ENCODE measurements at regions not wholly inside any gene's neighbourhood (a gene's known extent, or its start where the extent isn't known, plus 50 kb on each side); places are given as distances from the start of the nearest gene placed in this dataset.

DNA sequence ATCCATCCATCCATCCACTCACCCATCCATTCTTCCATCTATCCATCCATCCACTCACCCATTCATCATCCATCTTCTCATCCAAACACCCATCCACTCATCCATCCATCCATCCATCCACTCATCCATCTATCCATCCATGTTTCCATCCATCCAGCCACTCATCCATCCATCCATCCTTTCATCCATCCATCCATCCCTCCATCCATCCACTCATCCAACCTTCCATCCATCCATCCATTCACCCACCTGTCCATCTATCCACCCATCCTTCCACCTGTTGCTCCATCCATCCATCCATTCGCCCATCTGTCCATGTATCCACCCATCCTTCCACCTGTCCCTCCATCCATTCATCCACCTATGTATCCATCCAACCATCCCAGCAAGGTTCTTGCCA, 378.4 kb upstream of the PFKP start:
- DNase-seq = no peak

DNA sequence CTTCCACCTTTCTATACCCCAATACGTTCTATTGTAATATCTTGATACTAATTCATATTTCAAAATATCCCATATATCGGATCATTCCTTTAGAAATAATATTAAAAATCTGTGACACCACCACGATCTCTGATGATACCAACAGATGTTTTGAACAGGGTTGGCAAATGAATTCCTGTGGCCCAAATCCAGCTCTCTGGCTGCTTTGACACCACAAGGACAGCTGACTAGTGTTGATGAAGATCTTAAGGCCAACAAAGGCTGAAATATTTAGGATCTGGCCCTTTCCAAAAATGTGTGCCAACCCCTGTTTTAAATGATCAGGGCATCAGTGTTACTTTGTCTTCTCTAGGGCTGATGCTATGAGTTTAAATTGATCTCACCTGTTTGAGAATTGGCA, 380.7 kb upstream of the PFKP start:
- no peak for DNase-seq

DNA sequence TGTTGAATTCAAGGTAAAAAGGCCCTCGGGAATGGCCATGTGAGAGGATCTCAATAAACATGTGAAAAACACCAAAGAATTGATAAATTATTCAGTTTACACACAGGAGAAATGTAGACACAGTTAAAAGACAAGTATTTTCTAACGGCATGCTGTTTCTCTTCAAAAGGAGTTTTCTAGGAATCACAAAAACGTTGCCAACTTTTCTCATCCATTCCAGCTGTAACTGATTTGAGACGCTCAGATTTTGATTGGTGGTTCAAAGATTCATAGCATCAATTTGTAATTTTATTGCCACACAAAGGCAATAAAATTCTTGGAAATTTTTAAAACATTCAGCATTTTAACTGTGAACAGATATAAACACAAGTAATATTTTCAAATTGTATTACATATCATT, 384.9 kb upstream of the PFKP start:
- no peak for DNase-seq

DNA sequence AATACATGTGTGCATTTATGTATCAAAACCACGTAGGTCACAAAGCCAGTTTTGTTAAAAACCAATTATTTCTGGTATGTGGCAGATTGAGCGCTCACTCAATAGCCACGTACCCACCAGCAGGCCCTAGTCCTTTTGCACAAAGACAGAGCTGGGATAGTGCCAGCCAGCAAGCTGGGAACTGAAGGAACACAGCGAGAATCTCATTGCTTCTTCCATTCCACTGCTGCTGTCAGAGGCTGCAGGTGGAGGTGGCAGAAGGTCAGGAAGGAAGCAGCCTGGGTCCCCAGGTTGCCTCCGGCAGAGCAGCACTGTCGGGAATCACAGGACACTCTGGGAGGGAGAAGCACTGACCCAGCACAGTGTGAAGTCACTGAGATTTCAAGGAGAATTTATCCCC, 385.5 kb upstream of the PFKP start:
- DNase-seq = no peak

DNA sequence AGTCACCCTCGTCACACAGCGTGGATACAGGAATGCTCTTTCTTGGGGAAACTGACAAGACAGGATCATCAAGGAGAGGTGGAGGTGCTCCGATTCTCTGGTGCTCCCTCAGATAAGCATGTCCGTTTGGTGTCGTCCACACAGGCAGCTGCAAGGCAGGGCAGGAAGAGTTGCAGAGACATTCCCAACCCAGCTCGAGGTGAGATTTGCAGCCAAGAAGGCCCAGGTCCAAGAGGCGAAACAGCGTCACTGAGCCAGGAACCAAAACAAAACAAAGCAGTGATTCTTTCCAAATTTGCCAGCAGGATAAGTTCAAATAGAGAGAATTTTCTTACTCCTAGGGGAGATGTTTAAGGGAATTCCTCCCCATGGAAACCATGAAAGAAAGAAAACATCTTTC, 386.5 kb upstream of the PFKP start:
- no peak for DNase-seq

DNA sequence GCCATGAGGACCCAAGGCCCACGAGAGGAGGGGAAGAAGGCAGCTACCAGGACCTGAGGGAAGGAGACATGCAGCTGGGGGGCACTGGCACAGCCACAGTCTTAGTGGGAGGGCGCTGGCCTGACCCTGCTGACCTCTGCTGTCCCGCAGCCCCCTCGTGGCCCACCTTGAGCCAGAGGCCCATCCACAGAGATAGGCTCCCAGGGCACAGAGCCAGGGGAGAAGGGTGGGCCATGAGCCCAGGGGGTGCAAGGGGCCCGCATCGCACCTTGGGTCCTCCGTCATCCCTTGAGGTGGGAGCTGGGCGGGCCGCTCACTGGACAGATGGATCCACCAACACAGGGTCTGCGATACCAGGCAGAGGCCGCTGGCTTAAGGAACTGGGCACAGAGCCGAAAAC, 387.7 kb upstream of the PFKP start:
- DNase-seq = no peak

DNA sequence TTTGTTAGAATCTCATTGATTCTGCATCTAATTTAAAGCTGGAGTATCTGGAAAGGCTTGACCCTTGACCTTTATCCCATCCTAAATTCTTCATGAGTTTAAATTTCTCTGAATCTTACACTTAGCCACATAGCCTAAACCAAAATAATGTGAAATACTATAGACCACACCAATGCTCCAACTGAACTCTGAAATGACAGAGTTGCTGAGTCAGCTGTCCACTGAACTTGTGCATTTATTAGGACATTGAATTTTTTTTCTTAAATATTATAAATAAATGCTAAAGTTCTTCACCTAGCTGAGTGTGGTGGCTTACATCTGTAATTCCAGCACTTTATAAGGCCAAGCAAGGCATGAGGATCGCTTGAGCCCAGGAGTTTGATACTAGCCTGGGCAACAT, 390.9 kb upstream of the PFKP start:
- DNase-seq = no peak

DNA sequence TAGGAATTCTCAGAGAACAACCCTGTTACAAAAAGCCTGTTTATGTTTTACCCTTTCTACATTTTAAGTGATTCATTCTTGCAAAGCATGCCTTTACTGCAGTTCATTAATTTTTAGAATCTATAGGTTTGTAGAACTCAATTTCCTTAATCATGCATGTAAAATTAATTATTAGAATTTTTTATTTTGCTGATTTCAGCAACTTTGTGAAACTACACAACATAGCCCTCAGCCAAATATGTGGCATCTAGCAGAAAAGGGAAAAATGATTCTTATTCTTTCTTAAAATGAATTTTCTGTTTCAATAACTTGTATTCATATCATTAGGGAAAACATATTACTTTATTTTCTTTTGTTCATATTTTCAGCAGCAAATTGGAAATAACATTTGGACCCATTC, 392.9 kb upstream of the PFKP start:
- no peak for DNase-seq

DNA sequence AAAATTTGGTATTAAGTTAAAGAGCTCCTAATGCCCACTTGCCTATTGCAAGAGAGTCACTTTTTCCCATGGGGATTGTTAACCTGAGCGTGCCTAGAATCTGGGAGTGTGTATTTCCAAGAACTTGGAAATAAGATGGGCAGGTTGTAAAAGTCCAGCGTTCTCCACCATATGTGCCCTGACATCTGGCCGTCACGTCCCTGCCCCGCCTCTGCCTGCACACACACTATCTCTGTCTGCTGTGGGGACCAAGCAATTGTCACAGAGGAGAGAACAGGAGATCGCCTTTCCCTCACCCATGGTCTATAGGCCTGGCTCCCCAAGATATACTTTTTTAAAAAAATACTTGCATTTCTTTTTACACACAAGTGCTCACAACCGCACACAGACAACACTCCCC, 396.5 kb upstream of the PFKP start:
- no peak for DNase-seq

DNA sequence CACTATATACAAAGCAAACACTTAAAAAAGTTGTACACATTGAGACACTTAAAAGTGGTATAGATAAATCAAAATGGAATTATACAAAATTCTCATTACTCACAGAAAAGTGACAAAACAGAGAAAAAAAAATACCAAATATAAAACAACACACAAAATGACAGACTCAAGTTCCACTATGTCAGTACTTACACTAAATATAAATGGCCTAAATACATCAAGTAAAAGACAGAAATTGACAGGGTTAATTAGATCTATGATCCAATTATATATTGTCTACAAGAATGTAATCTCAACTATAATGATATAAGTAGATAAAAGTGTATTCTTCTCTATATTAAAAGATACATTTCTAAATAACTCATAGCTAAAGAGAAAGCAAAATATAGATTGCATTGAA, 401.6 kb upstream of the PFKP start:
- no peak for DNase-seq

DNA sequence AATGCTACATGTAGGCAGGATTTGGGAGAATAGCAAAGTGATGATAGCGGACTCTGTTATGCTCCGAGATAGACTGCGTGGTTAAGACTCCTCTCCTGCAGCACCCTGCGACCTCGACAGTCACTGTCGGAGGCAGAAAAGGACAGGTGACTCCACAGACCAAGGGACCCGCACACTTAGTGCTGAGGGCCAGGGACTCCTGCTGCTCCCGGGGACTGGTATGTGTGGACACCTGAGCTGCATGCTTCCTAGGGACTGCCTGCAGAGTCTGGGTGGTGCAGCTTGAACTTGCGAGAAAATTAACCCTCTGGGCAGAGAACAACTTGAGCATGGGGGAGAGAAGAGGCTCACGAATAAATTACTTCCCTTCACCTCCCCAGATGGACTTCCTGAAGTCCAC, 407.1 kb upstream of the PFKP start:
- no peak for DNase-seq

DNA sequence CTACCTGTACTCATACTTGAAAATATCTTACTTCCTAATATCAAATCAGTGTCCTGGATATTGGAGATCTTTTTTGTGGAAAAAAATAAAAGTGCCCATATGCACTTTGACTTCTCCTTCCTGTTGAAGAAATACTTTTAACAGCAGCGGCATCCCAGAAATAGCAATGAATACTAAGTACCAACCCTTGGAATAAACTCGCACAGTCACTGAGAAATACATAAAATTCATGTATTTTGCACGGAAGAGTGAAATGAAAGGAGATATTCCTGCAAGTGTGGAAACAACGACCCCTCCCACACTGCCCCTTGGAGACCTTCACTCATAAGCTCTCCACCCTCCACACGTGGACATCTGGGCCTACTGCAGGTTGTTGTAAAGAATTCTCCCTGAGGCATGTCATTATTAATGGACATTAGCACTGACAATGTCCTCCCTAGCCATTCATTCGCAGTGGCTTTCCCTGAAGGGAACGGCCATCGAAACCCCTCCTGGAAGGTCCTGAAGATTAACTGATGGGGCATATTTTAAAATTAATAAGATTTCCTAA, 407.6 kb upstream of the PFKP start:
- no peak for DNase-seq

DNA sequence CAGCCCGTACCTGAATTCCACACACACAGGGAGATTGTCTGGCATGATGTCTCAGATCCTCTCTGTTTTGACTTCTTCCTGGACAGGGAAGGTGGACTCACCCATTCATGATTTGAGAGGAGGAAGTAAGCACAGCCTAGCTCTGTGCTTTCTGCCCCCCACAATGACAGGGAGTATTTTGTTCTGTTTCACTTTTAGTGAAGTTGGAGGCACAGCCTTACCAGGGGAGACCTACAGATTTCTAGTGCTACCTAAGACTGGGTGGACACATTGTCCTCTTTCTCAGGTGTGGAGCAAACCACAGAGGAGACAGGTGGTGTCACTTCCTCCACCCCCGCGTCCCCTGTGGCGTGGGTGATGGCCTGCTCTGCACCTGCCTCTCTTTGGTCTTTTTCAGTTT, 408.6 kb upstream of the PFKP start:
- no peak for DNase-seq

DNA sequence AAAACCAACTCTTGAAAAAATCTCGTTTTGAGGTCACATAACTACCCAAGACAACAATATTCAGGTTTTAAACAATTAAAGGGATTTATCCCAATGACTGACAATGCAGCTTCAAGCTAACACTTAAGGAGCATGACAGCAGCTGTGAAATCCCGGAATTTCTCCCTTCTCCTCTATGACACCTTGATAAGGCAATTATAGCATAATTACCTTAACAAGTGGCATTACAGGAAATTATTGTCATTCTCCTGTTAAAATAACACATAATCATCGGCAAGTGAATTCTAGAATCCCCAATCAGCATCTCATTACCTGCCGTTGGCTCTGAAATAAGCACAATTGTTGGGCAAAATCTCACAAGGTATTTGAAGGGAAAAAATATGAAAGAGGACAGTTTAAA, 417.0 kb upstream of the PFKP start:
- DNase-seq = no peak

DNA sequence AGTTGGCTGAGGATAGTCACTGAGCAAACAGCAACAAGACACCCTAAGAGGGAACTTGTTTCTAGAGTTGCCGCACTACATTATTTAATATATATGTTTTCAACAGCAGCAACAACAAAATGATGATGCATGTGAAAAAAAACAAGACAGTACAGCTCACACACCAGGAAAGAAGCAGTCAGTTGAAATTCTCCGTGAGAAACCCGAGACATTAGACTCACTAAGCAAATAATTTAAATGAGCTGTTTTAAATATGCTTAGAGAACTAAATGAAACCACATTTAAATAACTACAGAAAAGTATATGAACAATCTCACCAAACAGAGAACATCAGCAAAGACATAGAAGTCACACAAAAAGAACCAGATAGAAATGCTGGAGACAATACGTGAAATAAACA, 426.3 kb upstream of the PFKP start:
- DNase-seq = no peak

DNA sequence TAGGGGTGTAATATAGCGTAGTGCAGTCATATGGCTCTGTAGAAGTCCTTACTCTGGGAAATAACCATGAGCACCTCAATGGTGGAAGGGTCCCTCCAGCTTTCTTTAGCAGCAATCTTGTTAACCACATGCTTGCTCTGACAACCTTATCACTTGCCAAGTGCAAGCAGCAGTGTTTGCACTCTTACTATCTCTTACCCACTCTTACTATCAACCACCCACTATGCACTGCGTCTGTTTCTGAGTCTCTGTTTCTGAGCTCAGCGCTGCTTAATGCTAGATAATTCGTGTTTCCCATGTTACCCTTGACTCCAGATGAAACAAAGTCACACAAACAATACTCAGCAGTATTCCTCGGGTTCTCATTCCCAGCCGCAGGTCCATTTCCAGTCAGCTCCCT, 433.7 kb upstream of the PFKP start:
- no peak for DNase-seq

DNA sequence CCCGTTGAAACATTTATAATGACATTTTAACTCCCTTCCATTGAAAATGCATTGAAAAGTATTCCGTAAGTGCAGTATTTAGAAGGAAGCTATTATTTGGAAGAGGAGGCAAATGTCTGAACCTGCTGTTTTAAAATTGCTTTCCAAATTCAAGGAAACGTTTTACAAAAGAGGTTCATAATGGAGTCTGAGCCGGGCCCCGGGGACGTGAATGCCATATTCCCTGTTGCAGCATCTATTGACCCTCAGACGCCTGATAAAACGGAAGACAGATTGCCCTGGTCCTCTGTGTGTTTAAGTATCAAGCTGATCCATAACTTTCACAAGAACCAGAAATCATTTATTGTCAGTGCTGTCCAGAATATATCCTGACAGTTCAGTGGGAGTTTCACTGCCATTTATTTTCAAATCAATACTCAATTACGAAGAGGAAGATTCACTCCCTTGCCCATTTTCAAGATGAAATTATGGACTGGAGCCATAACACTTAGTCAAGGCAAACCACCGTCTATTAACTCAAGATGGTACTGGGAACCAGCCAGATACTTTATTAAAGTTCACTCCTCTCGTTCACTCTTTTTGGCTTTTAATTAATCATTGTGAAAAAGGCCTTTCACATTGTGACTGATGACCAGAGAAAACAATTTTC, 435.7 kb upstream of the PFKP start:
- DNase-seq = no peak

DNA sequence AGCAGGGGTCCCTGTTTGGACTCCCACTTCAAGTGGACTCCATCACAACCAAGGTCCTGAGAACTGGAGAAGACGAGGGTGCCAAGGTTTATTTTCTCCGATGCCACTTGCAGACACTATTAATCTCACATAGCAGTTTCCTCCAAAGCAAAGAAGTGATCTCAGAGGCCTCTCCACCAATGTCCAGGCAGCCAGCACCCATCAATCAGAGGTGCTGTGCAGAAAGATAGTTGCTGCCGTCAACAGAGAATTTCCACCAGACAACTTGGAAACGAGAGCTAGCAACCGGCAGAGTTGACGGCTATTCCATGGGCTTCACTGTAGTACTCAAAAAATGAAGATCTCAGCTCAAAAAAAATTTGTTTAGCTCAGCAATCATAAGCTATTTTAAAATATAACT, 438.6 kb upstream of the PFKP start:
- no peak for DNase-seq

DNA sequence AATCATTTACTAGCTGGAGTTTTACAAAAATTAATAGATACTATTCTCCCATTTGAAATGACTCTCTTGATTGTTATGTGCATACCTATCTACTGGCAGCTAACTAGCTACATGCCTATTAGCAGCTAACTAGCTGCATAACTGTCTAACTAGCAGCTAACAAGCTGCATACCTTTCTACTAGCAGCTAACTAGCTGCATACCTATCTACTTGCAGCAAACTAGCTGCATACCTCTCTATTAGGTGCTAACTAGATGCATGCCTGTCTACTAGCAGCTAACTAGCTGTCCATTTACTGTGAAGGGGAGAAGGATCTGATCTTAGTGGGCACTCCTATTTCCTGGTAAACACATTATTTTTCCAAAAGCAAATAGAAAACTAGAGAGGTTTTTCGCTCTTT, 439.4 kb upstream of the PFKP start:
- DNase-seq = no peak

DNA sequence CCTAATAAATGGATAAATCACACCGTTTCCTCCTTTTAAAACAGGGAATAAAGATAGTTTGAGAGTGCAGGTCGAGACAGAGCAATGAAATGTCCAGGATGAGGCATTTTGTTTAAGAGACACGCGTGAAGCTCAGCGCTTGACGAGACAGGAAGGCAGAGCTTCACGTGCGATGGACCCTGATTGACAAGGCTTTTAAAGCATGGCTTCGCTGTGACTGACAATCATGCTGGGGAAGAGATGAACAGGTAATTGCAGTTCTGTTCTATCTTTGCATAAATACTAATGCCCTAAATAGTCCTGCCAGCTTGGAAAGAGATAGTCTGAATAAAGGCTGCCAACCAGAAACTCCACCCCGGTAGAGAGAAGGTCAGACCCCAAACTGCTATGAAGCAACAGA, 442.3 kb upstream of the PFKP start:
- no peak for DNase-seq

DNA sequence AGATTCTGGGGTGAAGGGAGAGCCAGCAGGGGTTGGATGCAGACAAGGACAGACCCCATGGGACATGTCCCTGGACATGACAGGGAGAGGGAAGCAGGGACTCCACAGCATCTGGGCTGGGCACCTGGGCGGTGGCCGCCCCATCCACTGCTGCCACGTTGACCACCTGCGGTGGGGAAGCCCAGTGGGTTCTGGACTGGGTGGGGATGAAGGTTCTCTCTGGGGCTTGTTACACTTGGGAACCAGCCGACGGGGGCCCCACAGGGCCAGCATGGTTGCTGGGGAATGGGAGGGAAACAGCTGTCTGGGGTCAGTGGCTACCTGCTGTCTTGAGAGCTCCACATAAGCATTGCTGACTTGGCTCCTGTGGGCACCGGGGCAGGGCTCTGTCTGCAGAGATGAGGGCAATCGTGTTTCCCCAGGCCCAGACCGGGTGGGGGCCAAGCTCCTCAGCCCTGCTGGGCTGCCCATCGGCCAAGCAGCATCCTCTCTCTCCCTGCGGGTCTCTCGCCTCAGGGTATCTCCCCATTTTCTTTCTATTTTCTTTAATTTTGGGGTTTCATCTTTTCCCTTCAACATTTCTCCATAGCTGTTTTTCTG, 443.6 kb upstream of the PFKP start:
- no peak for DNase-seq

DNA sequence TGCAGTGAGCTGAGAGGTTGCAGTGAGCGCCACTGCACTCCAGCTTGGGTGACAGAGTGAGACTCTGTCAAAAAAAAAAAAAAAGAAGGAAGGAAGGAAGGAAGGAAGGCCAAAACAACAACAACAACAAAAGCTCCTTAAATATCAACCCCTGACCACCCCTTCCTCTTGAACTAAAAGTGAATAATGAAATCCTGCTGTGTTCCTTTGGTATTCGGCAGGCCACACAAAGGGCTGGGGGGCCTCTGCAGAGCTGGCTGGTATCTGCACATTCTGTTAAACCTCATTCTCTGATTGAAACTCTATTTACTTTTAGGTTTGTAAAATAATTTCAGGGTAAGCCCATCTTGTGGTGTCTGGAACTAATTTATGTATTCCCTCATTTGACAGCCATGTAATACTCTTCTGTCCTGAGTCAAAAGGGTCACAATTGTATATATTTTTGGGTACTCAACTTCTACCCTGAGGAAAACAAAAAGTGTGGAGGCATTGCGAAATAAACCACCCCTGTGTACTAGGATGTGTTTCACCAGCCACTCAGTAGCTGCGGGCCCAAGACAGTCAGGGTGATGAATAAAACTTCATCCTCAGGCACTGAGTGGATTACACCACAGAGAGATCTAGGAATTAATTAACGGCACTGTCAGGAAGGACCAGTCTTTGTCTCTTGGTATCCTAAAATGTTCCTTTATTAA, 446.4 kb upstream of the PFKP start:
- DNase-seq = no peak

DNA sequence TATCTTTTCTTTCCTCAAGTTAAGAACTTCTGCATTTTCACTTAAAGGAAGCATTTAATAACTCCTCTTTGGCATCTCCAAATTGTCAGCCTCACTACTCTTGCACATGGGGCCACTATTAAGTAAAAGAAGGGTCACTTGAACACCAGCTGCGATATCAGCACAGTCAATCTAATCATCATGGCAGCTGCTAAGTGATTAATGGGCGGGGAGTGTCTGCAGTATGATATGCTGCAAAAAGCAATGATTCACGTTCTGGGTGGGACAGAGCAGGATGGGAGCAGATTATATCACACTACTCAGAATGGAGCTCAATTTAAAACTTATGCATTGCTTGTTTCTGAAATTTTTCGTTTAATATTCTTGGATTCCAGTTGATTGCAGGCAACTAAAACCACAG, 447.4 kb upstream of the PFKP start:
- no peak for DNase-seq

DNA sequence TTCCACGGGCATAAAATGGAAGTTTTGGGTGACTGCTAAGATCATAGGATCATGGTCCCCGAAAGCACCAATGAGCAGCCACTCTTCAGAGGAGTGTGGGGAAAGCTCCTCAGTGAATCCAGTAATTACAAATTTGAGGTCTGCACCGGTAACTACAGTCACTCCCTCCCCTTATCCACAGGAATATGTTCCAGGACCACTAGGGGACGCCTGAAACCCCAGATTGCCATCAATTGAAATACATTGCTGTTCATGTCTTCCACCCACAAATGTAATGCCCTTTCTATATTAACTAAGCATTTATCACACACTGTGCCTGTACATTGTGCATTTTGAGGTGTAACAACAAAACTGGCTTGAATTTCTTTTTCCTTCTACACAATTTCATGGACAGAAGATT, 447.9 kb upstream of the PFKP start:
- DNase-seq = no peak

DNA sequence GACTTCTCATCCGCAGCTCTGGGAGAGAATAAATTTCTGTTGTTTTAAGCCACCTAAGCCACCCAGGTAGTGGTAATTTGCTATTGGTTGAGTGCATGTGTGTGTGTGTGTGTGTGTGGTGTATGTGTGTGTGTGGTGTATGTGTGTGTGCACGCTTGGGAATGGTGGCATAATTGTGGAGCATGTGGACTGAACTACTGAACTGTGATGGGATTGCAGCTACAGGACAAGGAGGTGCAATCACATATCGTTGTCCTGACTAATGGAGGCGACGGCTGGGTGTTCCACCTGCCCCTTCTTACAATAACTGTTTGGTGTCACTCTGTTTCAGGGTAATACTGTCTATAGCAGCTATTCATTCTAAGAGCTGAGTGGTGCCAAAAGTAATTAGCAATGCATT, 448.7 kb upstream of the PFKP start:
- DNase-seq = no peak

Data from activated effector memory CD4-positive, alpha-beta T cell treated with Interleukin-2 at 50 U/mL for 16 hours (primary cell).